ENCODE measurements at regions not wholly inside any gene's neighbourhood (a gene's known extent, or its start where the extent isn't known, plus 50 kb on each side); places are given as distances from the start of the nearest gene placed in this dataset.

DNA sequence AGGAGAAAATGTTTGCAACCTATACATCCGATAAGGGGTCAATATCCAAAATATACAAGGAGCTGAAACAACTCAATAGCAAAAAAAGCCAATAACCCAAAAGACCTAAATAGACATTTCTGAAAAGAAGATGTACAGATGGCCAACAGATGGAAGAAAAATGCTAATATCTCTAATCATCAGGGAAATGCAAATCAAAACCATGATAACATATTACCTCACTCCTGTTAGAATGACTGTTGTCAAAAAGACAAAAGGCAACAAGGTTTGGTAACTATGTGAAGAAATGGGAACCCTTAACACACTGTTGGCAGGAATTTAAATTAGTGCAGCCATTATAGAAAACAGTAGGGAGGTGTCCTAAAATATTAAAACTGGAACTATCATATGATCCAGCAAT, 74.7 kb downstream of the LEPR start:
- CTCF ChIA-PET, result no interaction called here
- no peak for ATAC-seq (replicated peaks in 1 of 4)
- POLR2A ChIA-PET, result no interaction called here
- H3K27ac Mint-ChIP-seq, result no peak overlapping the region
- H3K36me3 ChIP-seq (ENCODE audit: control insufficient read depth in 2 of 2, extremely low read depth in 1 of 2, insufficient read depth in 1 of 2, low read length in 1 of 2), result no peaks in the 10 kb centered on the region
- DNase-seq, result no peak
- H3K9me3 ChIP-seq, result no peaks in the 10 kb centered on the region
- no peaks in the 10 kb centered on the region for H3K27me3 ChIP-seq (replicated peaks in 1 of 2; ENCODE audit: control insufficient read depth in 2 of 2, extremely low read depth in 1 of 2, insufficient read depth in 2 of 2, low read length in 1 of 2)
- no peak overlapping the region for H3K4me3 ChIP-seq (ENCODE audit: control insufficient read depth in 1 of 2, extremely low read depth in 1 of 2, low read length in 1 of 2)
- H3K9me3 Mint-ChIP-seq, result no peaks in the 10 kb centered on the region
- WGBS (ENCODE audit: insufficient coverage), result no CpG with 5 or more reads among the region's 1 CpG
- H3K36me3 Mint-ChIP-seq, result peaks cover 10% of the 10 kb centered on the region
- H3K27ac ChIP-seq (ENCODE audit: low read length), result no peak overlapping the region
- no peak overlapping the region for H3K4me3 Mint-ChIP-seq
- no peaks in the 10 kb centered on the region for H3K27me3 Mint-ChIP-seq
- H3K4me1 Mint-ChIP-seq, result no peaks in the 10 kb centered on the region
- H3K4me1 ChIP-seq (ENCODE audit: control insufficient read depth in 1 of 2, extremely low read depth in 1 of 2, insufficient read depth in 2 of 2, low read length in 2 of 2), result no peaks in the 10 kb centered on the region

DNA sequence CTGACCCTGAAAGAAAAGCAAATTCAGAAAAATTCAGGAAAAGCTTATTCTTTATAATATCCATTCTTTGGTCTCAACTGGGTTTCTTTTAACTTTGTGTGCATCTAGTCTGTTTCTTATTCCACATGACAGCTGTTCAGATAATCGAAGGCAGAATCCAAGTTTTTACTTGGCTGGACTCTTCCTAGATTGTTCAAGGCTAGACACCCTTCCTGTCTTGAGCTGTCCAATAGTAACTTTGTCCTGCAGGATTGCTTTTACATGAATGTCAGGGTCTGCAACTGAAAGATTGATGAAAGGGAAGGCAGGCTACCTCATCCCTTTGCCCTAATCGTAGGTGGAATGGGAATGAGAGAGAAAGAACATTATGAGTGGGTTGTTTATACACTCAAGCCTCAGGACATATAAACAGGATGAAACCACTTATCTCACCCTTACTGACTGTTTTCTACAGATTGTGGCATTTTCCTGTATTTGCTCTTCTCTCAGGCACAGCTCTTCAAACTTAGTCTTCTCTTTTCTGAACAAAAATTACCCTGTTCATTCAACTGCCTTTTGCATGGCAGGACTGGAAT, 76.9 kb downstream of the LEPR start:
- WGBS (ENCODE audit: insufficient coverage), result 88% methylated on average over 1 of the region's 2 CpGs
- POLR2A ChIA-PET, result no interaction called here

DNA sequence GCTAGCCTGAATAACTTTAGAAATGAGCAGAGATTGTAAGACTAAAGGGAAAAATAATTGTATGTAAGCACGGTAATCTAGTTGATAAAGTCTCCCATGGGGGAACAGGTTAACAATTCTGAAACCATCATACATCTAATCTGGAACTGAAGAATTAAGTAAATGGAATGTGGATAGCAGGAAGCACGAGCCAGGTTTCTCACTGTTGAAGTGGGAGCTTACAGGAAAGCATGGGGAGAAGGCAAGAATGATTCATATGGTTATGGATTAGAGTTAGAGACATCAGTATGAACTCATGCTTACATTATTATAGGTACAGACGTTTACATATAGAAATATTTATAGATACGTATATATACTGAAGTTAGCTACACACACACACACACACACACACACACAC, 83.0 kb downstream of the LEPR start:
- Mint-ChIP-seq H3K9me3 (no peaks in the 10 kb centered on the region), H3K27ac (no peak overlapping the region), H3K36me3 (no peaks in the 10 kb centered on the region), H3K27me3 (no peaks in the 10 kb centered on the region), H3K4me1 (no peaks in the 10 kb centered on the region), H3K4me3 (no peak overlapping the region)
- CTCF ChIA-PET, result no interaction called here
- no peaks in the 10 kb centered on the region for H3K4me1 ChIP-seq (ENCODE audit: control insufficient read depth in 1 of 2, extremely low read depth in 1 of 2, insufficient read depth in 2 of 2, low read length in 2 of 2)
- no CpG with 5 or more reads among the region's 4 CpGs for WGBS (ENCODE audit: insufficient coverage)
- no peaks in the 10 kb centered on the region for H3K27me3 ChIP-seq (replicated peaks in 1 of 2; ENCODE audit: control insufficient read depth in 2 of 2, extremely low read depth in 1 of 2, insufficient read depth in 2 of 2, low read length in 1 of 2)
- H3K4me3 ChIP-seq (ENCODE audit: control insufficient read depth in 1 of 2, extremely low read depth in 1 of 2, low read length in 1 of 2), result no peak overlapping the region
- H3K9me3 ChIP-seq, result no peaks in the 10 kb centered on the region
- no peak overlapping the region for H3K27ac ChIP-seq (ENCODE audit: low read length)
- no peak for ATAC-seq (replicated peaks in 1 of 4)
- POLR2A ChIA-PET, result no interaction called here
- no peak for DNase-seq
- no peaks in the 10 kb centered on the region for H3K36me3 ChIP-seq (ENCODE audit: control insufficient read depth in 2 of 2, extremely low read depth in 1 of 2, insufficient read depth in 1 of 2, low read length in 1 of 2)

More for the DNA sequence above, 76.9 kb downstream of the LEPR start:
- no peaks in the 10 kb centered on the region for H3K9me3 Mint-ChIP-seq
- H3K27me3 Mint-ChIP-seq, result no peaks in the 10 kb centered on the region
- no peak overlapping the region for H3K27ac Mint-ChIP-seq
- H3K9me3 ChIP-seq, result no peaks in the 10 kb centered on the region
- no peaks in the 10 kb centered on the region for H3K4me1 Mint-ChIP-seq
- no peak overlapping the region for H3K4me3 ChIP-seq (ENCODE audit: control insufficient read depth in 1 of 2, extremely low read depth in 1 of 2, low read length in 1 of 2)
- H3K36me3 ChIP-seq (ENCODE audit: control insufficient read depth in 2 of 2, extremely low read depth in 1 of 2, insufficient read depth in 1 of 2, low read length in 1 of 2), result no peaks in the 10 kb centered on the region
- H3K4me3 Mint-ChIP-seq, result no peak overlapping the region
- CTCF ChIA-PET, result no interaction called here
- no peaks in the 10 kb centered on the region for H3K27me3 ChIP-seq (replicated peaks in 1 of 2; ENCODE audit: control insufficient read depth in 2 of 2, extremely low read depth in 1 of 2, insufficient read depth in 2 of 2, low read length in 1 of 2)
- no peaks in the 10 kb centered on the region for H3K4me1 ChIP-seq (ENCODE audit: control insufficient read depth in 1 of 2, extremely low read depth in 1 of 2, insufficient read depth in 2 of 2, low read length in 2 of 2)
- peaks cover 10% of the 10 kb centered on the region for H3K36me3 Mint-ChIP-seq
- H3K27ac ChIP-seq (ENCODE audit: low read length), result no peak overlapping the region
- no peak for DNase-seq
- no peak for ATAC-seq (replicated peaks in 1 of 4)

DNA sequence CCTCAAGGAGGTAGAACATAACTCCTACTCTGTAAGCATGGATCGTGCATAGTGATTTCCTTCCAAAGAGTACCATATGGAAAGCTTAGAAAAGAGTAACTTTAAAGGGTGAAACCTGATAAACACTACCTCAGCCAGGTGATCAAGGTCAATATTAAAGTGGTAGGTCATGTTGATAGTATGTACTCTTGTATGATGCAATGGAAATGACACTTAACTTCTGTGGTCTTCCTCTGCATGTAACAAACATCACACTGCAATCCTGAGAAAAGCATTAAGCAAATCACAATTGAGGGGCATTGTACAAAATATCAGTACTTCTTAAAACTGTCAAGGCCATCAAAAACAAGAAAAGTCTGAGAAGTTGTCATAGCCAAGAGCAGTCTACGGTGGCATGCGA, 83.8 kb downstream of the LEPR start:
- Histone ChIP-seq H3K36me3 (ENCODE audit: control insufficient read depth in 2 of 2, extremely low read depth in 1 of 2, insufficient read depth in 1 of 2, low read length in 1 of 2) (no peaks in the 10 kb centered on the region), H3K4me1 (ENCODE audit: control insufficient read depth in 1 of 2, extremely low read depth in 1 of 2, insufficient read depth in 2 of 2, low read length in 2 of 2) (no peaks in the 10 kb centered on the region), H3K27ac (ENCODE audit: low read length) (no peak overlapping the region), H3K4me3 (ENCODE audit: control insufficient read depth in 1 of 2, extremely low read depth in 1 of 2, low read length in 1 of 2) (no peak overlapping the region), H3K9me3 (no peaks in the 10 kb centered on the region), H3K27me3 (replicated peaks in 1 of 2; ENCODE audit: control insufficient read depth in 2 of 2, extremely low read depth in 1 of 2, insufficient read depth in 2 of 2, low read length in 1 of 2) (no peaks in the 10 kb centered on the region)
- DNase-seq, result no peak
- no peaks in the 10 kb centered on the region for H3K9me3 Mint-ChIP-seq
- no peak overlapping the region for H3K27ac Mint-ChIP-seq
- no peaks in the 10 kb centered on the region for H3K27me3 Mint-ChIP-seq
- ChIA-PET POLR2A (no interaction called here), CTCF (no interaction called here)
- no peaks in the 10 kb centered on the region for H3K36me3 Mint-ChIP-seq
- H3K4me3 Mint-ChIP-seq, result no peak overlapping the region
- WGBS (ENCODE audit: insufficient coverage), result no CpG with 5 or more reads among the region's 3 CpGs
- no peak for ATAC-seq (replicated peaks in 1 of 4)
- no peaks in the 10 kb centered on the region for H3K4me1 Mint-ChIP-seq

DNA sequence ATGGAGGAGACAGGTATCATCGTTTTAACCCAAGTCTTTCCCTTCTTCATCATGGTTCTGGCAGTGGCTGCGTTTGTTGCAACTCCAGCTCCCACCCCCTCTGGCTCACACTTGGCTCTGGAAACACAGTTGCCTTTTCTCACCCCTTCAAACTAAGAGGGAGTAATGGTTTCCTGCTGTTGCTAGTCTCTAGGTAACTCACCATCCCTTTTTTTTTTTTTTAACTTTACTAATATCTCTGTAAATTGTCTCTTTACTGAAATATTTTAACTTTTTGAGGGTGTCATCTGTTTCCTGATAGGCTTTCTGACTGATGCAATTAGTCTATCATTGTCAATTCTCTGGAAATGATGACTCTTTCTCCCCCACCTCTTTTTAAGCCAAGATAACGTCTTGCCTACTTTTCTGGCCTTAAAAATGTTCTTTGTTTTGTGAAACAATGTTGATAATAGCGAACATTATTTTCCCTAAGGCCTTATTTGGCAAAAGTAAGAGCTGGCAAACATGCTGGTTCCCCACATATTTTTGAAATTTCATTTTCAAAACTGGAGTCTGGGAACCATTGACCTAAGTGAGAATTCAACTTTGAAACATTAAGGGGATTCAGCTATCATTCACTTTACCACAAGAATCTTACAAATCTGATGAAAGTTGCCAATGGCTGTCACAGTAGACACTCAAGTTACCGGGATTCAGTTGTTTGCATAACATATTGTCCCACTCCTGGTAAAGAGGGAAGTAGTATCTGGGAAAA, 85.3 kb downstream of the LEPR start:
- no peak overlapping the region for H3K27ac ChIP-seq (ENCODE audit: low read length)
- H3K4me3 ChIP-seq (ENCODE audit: control insufficient read depth in 1 of 2, extremely low read depth in 1 of 2, low read length in 1 of 2), result no peak overlapping the region
- Mint-ChIP-seq H3K27ac (no peak overlapping the region), H3K4me3 (no peak overlapping the region), H3K4me1 (no peaks in the 10 kb centered on the region), H3K36me3 (no peaks in the 10 kb centered on the region), H3K27me3 (no peaks in the 10 kb centered on the region), H3K9me3 (no peaks in the 10 kb centered on the region)
- ATAC-seq (replicated peaks in 1 of 4) (no peak), DNase-seq (no peak)
- H3K36me3 ChIP-seq (ENCODE audit: control insufficient read depth in 2 of 2, extremely low read depth in 1 of 2, insufficient read depth in 1 of 2, low read length in 1 of 2), result no peaks in the 10 kb centered on the region
- ChIA-PET POLR2A (interaction anchor here in 1 of 2 donors (0.5 kb wide), 1 partner anchor 607 kb away, joined by 3 read pairs; no protein-coding TSS in a partner anchor), CTCF (no interaction called here)
- H3K4me1 ChIP-seq (ENCODE audit: control insufficient read depth in 1 of 2, extremely low read depth in 1 of 2, insufficient read depth in 2 of 2, low read length in 2 of 2), result no peaks in the 10 kb centered on the region
- WGBS (ENCODE audit: insufficient coverage), result 100% methylated on average over 1 of the region's 5 CpGs
- no peaks in the 10 kb centered on the region for H3K27me3 ChIP-seq (replicated peaks in 1 of 2; ENCODE audit: control insufficient read depth in 2 of 2, extremely low read depth in 1 of 2, insufficient read depth in 2 of 2, low read length in 1 of 2)
- no peaks in the 10 kb centered on the region for H3K9me3 ChIP-seq

DNA sequence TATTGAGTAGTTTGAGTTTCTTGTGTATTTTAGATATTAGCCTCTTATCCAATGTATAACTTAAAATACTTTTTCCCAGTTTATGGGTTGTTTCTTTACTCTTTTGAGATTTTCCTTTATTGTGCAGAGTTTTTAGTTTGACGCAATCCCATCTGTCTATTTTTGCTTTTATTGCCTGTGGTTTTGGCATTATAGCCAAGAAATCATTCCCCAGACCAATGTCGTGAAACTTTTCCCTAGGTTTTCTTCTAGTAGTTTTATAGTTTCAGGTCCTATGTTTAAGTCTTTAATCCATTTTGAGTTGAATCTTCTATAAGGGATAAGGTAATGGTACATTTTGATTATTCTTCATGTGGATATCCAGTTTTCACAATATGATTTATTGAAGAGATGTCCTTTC, 87.6 kb downstream of the LEPR start:
- Histone ChIP-seq H3K4me3 (ENCODE audit: control insufficient read depth in 1 of 2, extremely low read depth in 1 of 2, low read length in 1 of 2) (no peak overlapping the region), H3K27me3 (replicated peaks in 1 of 2; ENCODE audit: control insufficient read depth in 2 of 2, extremely low read depth in 1 of 2, insufficient read depth in 2 of 2, low read length in 1 of 2) (no peaks in the 10 kb centered on the region), H3K4me1 (ENCODE audit: control insufficient read depth in 1 of 2, extremely low read depth in 1 of 2, insufficient read depth in 2 of 2, low read length in 2 of 2) (no peaks in the 10 kb centered on the region), H3K27ac (ENCODE audit: low read length) (no peak overlapping the region), H3K36me3 (ENCODE audit: control insufficient read depth in 2 of 2, extremely low read depth in 1 of 2, insufficient read depth in 1 of 2, low read length in 1 of 2) (no peaks in the 10 kb centered on the region), H3K9me3 (no peaks in the 10 kb centered on the region)
- no CpG with 5 or more reads among the region's 2 CpGs for WGBS (ENCODE audit: insufficient coverage)
- no peak overlapping the region for H3K4me3 Mint-ChIP-seq
- H3K27me3 Mint-ChIP-seq, result peaks cover 0 to 1% of the 10 kb centered on the region in 2 donors
- no peaks in the 10 kb centered on the region for H3K36me3 Mint-ChIP-seq
- CTCF ChIA-PET, result no interaction called here
- DNase-seq (no peak), ATAC-seq (replicated peaks in 1 of 4) (no peak)
- H3K27ac Mint-ChIP-seq, result no peak overlapping the region
- POLR2A ChIA-PET, result no interaction called here
- no peaks in the 10 kb centered on the region for H3K4me1 Mint-ChIP-seq
- no peaks in the 10 kb centered on the region for H3K9me3 Mint-ChIP-seq
